GDM1 (cell line): ENCODE measurements at regions not wholly inside any gene's neighbourhood (a gene's known extent, or its start where the extent isn't known, plus 50 kb on each side); places are given as distances from the start of the nearest gene placed in this dataset.

Experiments
- DNase-seq: peaks from one replicate; lab custom pipeline; 2025; lab: John Stamatoyannopoulos, UW

DNA sequence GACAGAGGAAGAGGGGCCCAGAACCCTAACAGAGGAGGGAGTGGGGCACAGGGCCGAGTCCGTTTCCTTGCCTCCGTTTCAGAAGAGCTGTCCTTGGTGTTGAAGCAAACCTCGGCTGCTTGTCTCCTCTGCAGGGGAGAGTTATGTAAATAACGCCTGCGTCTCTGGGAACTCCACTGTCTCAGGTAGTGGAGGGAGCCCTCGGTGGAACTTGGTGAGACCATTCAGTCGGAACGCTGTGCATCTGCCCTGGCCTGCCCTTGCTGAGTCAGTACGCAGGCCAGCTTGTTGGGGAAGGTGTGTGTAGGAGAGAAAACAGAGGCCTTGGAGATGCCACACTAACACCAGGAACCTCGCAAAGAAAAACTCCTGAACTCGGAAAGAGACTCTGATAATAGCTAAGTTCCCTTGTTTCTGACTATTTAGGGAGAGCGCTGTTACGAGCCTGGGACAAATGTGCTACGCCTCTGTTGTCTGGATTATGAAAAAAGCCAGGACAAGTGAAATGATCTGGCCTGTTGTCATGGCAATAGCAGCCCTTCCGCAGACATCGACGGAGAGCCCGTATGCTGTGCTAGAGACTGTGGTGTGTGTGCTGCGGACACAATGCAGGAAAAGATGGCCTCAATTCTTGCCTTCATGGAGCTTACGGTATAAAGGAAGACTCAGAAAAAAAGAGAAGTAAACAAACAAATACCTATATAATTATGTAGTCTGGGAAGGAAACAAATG lies 94.6 kb upstream of the AKT3 start:
- no peak for DNase-seq

DNA sequence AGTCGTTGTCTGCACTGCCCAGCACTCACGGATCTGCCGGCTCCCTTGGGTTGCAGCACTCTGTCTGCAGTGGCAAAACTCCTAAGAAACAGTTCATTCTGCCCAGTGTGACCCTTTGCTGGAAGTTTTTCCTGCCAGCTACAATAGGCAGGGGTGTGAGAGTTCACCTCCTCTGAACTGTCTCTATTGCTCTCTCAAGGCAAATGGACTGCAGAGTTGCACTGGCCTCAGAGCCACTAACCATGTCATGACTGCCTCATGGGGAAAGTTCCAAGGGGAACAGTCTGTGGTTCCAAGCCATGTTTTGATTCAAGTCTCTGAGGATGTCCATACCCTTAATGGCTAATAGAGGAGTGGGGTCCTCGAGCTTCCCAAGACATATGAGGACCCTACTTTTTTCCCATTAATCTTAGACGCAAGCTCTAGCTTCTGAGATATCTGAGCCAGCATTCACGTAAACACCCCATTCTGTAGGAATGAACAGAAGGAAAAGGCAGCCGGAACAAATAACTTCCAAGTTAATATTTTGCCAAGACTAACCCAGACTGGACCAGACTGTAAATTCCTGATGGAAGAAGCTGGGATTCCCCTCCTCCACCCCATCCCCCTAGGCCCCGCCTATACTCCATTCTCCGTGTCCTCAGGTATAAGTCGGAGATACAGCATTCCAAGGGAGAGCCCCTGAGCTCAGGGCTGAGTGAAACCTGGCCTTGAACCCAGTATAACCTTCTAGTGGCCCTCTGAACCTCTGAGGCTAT lies 93.8 kb upstream of the AKT3 start:
- DNase-seq = no peak

DNA sequence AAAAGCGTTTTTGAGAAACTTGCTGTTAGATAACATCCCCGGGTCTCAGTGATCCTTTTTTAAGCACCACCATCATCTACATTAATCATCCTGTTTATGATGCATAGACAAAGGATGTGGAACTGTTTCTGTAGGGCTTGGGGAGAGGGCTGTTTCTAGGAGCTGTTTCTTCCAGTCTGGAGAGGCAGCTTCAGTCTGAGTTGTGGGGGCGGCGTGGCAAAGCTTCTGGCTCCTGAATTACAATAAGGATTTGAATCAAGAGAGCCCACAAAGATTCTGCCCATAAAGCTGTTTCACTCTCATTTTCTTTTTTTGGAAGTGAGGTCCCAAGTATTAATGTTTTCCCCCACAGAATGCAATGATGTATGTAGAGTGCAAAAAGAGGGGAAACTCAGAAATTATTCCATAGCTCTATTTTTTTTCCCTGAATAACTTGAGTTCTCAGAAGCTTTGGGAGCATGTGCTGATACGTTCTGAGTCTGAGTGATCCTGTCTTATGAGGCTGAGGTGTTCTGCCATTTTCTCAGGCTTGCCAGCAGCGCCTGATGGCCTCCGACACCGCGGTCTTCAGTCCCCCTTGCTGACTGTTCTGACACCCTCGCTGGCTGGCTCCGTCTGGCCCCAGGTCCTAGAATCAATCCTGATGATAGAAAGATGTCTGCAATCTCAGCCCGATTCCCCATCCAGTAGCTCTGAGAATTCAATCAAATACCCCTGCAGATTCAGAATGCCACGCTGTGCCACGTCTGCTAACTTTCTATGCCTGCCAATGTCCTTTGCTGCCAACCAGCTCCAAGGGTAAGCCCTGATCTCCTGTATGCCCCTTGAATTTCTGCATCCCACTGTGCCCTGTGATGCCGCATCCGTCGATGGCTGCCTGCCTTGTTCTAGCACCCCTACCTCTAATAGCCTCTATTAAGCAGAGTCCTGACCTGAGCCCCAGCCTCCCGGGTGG lies 92.4 kb upstream of the AKT3 start:
- DNase-seq = no peak

DNA sequence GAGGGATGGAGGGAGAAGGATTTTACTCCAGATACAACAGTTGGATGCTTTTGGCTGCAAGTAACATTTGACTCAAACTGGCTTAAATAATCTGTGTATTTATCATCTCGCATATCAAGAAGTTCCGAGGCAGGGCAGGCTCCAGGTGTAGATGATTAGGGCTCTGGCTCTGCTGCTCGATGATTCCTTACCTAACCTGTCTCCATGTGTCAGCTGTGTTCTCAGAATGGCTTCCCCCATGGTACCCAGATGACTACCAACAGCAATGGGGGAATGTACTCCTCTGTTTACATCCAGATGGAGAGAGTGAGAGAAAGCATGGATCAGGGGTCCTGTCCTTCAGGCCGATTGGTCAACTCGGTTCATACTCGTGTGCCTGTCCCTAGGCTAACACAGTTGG lies 90.4 kb upstream of the AKT3 start:
- DNase-seq = no peak

DNA sequence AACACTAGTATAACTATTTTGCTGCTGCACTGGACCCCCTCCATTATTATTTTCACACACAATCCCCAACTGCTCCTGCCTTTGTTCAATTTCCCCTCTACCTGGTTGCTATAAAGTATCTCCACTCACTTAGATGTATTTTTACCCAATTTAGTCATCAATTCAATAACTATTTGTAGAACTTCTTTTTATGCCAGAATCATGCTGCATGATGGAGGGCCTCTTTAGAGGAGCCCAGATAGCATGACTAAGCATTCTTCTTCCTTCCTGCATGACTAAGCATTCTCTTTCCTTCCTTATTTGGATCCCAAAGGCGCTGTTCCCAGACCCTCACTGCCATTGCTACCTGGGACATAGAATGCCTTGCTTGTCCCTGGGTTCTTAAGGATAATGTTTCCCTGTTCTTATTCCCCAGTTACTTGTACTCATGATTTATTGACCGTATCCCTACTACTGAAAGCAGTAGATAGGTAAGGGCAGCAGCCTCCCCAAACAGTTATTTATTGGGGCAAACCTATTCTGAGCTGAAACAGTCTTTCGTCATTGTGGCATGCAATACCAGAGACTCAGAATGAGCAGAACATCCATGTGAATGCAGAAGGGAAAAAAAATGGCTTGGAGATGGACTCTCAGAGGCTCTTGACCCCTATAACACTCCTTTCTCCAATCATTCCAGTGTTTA lies 89.3 kb upstream of the AKT3 start:
- DNase-seq = peak; percentile 44

DNA sequence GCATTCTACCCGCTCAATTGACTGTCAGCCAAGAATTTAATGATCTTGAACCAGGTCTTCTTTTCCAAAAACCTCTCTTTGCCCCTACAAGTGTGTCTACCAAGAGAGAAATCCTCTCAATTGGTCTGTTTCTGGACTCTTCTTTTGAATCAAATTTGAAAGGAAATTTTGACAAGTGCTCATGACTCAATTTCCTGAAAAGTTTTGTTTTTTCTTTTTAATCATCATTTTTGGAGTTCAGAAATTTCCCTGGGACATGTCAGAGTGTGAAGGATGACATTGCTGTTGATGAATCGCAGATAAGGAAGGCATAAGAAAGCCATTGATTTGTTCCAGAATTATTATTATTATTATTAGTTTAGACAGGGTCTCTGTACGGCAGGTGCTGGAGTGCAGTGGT lies 88.2 kb upstream of the AKT3 start:
- DNase-seq = no peak

DNA sequence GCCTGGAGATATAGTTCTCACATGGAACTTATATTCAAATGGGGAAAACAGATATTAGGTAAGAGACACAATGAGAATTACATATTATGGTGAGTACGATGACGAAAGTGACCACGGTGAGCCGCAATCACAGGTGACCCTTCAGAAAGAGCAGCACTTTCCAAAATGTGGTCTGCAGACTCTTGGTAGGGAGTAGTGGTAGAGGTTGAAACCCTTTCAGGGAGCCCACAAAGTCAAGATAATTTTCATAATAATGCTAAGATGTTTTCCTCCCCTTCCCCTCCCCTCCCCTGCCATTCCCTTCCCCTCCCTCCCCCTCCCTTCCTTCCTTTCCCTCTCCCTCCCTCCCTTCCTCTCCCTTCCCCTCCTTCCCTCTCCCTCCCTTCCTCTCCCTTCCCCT lies 83.5 kb upstream of the AKT3 start:
- DNase-seq = no peak

DNA sequence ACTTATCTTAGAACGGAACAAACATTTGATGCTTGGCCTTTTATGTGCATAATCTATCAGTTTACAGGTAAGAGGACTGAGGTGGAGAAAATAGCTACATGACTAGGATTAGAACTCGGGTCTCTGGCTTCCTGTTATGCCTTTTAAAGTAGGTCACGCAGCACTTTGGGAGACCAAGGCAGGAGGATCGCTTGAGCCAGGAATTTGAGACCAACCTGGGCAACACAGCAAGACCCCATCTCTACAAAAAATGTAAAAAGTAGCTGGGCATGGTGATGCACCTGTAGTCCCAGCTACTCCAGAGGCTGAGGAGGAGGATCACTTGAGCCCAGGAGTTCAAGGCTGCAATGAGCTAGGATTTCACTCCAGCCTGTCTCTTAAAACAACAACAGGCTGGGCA lies 81.9 kb upstream of the AKT3 start:
- no peak for DNase-seq

DNA sequence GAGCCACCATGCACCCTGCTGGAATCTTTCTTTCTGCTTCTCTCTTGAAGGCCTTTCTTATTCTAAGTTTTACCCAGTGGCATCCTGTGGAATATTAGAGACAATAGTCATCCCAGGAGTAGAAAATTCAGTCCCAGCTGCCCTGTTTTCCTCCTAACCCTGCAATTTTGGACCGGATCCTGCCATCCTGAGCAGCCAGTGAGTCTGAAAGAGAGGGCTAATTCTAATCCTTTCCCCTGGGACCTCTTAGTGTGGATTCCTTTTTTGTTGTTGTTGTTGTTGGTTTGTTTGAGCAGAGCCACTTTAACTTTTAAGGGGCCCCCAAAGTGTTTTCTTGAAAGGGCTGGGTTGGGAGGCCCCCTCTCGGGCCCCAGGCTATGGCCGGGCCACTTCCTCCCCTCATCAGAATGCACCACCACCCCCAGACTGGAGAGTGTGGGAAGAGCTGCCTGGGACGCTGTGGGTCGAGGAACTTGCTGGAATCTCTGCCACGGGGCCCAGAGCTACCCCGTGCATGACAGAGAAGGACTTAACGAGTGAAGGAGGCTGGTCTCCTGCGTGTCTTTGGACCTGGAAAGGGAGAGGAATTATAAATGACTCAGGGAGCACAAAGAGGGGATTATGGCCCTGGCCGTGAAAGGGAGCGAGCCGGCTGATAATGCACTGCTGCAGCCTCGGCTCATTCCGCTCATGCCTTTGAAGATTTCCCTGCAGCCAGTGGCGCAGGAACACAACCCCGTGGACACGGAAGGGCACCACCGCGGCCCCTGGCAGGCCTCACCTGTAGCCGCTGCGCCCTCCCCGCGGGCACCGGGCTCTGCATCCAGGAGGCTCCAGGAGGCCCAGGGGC lies 81.0 kb upstream of the AKT3 start:
- no peak for DNase-seq

DNA sequence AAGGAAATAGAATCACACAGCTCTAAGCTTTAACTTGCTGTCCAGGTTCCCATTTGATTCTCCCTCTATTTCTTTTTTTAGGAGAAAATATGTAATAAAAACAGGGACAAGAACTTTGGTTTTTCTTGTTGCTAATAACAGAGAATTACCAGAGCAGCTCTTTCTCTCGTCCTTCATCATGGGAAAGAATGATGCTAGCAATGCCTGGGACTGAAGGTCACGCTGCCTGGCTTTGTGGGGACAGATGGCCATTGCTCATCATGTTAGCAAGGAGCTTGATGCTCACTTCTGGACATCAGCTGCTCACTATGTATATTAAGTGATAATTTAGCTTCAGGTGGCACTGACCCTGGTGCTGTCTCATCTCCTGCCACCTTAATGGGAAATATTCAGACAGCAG lies 77.3 kb upstream of the AKT3 start:
- DNase-seq = no peak

DNA sequence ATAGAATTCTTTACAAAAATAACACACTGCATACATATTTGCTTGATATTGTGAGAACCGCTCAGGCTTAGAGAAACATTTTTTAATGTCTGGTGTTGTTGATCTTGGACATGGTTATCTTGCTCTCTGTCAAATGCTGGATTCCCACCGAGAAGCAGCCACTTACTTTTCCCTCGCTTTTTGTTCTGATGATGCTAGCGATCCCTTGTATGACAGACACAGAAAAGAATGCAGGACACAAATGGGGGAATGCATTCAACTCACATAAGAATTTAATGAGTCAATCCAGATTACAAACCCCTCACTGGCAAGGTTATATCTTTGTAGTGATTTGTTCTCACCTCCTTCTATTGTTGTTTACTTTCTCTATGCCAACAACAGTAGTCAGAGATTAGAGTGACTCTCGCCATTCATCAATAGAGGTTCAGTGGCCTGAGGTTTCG lies 76.8 kb upstream of the AKT3 start:
- DNase-seq = no peak

DNA sequence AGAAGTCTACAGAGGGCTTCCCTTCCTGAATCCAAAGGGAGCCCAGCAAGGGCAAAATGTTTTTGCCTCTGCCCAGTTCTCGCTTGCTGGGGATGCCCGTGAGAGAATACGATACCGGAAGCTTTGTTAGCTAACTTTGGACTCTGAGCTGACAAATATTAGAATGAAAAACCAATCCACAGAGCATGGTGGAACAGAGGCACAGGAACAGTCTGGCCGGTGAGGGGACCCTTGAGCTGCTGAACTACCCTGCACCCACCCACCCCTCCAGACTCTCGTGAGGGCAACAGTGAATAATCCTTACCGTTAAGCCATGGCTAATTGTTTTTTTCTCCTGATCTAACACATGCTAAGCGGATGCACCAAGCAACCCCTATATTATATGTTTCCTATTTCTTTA lies 76.3 kb upstream of the AKT3 start:
- no peak for DNase-seq

DNA sequence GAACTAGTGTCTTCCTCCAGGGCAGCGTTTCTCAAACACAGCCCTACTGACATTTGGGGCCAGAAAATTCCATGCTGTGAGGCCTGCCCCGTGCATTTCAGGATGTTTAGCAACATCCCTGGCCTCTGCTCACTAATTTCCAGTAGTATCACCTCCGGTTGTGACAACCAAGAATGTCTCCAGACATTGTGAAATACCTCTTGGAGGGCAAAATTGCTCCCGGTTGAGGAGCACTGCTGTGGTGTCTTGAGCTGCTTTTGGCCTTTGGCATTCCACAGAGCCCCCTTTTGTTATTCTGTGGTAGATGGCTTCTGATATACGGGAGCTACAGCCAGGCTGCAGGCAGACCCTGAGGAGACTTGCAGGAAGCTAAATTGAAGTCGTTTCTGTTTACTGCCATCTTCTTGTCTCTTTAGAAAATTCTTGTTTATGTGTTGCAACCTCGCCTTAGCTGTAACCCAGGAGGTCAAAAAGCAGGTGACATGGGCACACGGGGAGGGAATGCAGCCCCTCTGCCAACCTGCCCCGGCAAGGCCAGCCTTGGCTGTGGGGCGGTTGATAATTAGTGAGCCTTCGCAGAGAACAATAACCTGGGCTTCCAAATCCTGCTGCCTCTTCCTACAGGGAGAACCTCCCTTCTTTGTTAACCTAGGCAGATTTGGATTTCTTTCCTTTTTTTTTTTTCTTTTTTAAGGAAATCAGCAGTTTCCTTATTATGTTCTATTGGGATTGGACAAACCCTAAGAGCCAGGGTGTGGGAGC lies 74.7 kb upstream of the AKT3 start:
- DNase-seq = no peak

DNA sequence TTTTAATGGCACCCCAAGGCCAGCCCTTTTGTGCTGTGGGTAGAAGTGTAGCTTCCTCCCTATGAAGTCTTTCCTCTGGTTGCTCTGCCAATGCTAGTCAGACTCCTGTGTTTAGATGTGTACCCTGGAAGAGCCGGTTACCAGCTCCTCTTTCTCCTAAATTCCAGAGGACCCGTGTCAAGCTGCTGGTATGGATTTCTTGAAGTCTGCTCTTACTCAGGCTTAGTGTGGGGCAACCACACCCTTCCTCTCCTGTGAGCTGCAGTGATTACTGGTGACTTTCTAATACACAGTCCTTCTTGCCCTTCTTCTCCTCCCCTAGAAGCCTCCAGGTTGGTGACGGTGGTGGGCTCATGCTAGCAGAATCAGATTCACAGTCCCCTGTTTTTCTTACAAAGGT lies 74.1 kb upstream of the AKT3 start:
- DNase-seq = no peak

DNA sequence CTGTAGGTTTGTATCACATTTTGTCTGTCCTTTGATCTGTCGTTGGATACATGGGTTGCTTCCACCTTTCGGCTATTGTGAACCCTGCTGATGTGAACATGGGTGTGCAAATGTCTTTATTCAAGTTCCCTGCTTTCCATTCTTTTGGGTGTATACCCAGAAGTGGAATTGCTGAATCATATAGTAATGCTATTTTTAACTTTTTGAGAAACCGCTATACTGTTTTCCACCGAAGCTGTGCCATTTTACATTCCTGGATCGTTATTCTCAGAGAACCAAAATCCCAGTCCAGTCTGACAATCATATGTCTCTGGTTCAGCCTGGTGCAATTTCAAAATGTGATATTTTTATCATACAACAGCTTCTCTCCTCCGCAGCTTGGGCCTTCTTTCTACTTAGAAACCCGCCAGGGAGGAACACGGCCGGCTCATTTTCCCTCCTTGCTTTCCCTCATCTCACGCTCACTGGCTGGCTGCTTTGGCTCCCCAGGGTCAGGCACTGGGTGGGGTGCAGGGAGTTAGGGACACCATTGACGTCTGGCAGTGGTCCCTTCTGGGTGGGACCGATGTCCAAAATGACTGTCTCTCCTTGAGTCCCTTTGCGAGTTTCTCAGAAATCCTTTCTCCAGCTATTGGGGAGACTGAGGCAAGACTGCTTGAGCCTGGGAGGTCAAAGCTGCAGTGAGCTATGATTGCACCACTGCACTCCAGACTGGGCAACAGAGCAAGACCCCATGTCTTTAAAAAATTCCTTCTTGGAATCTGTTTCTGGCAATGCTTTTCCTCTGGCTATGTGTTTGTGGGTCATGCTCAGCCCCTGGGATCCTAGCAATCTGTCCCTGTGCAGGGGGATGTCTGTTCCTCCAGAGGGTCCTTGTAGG lies 73.5 kb upstream of the AKT3 start:
- no peak for DNase-seq

DNA sequence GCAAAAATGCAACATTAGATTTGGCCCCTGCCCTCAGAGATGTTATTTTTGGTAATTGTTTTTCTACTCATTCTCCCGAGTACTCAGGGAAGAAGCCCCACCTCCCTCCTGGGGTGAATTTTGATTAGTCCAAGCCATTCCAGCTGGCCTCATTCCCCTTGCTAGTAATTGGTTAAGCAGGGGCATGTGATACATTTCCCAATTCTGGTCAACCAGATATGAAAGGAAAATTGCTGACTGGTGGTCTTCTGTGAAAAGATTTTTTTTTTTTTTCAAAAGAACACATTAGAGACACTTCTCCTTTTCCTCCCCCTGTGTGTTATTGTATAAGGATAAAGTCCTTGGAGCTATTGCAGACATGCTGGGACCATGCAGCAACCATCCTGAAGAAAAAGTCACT lies 71.1 kb upstream of the AKT3 start:
- no peak for DNase-seq

DNA sequence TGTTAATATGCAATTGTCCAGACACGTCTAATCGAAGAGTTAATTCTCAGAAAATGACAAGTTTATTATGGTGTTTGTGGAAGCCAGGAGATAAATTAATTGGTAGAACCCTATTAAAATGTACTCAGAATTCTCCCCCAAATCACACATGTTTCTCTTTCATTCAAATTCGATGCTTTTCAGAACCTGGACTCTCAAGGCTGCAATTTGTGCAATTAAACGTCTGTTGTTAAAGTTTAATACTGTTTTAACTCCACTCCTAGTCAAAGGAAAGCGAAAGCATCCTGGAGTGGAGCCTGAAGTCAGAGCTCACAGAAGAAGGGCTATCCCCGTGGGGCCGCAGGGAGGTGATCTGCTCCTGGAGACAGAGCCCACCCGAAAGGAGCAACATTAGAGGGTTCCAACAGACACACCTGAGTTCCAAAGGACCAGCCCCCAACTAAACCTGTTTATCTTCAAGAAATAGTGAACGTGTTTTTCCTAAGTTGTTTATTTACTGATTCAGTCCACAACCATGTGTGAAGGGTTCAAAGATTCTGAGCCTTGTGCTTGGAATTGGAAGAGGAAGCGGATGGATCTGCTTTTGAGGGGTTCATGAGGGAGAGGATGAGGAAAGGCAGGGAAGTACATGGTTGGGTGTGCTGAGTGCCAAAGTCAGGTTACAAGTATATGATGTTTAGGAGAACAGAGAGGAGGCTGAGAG lies 68.0 kb upstream of the AKT3 start:
- DNase-seq = no peak

DNA sequence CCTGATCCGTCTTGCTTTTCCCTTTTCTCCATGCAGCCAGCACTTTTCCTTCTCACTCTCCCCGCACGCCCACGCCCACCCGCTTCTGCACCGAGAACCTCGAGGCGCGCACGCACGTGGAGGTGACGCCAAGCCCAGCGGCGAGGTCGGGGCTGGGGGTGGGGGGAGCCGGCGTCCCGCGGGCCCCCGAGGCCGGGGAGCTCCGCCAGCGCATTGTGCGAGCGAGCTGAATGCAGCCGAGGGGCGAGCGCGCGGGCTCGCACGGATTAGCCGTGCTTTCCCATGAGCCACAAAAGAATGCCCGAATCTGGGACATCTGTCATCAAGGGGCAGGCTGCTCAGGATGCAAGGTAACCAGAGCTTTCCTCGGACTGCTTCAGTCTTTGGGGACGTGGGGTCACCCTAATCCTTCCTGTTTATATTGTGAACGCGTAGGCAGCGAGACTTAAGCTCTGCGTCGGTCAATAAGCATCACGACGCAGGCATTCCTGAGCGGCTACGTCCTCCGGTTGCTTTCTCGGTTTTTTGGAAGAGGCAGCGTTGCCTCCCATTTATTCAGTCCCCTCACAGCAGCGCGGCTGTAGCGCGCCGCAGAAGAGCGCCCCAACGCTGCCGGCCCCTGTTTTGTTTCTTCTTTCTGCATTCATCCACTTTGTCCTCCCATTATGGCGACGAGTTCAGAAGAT lies 67.3 kb upstream of the AKT3 start:
- no peak for DNase-seq
